ENCODE measurements at regions not wholly inside any gene's neighbourhood (a gene's known extent, or its start where the extent isn't known, plus 50 kb on each side); places are given as distances from the start of the nearest gene placed in this dataset.
"Not testable (repeated sequence)": the region's sequence is repeated elsewhere in the genome, so short reads cannot be mapped to it uniquely, and the experiment has no call there.

DNA sequence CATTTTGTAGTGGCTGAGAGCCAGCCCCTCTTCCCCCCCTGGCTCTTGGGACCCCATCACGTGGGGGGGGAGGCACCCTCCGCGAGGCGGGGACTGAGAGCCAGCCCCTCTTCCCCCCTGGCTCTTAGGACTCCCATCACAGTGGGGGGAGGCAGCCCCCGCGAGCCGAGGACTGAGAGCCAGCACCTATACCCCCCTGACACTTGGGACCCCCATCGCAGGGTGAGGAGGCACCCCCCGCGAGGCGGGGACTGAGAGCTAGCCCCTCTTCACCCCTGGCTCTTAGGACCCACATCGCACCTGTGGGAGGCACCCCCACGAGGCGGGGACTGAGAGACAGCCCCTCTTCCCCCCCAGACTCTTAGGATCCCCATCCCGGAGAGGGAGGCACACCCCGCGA lies 2426.5 kb upstream of the PCDH20 start:
- Histone ChIP-seq H3K4me2 (ENCODE audit: low read length) (no peak overlapping the region), H3K27ac (ENCODE audit: low read length) (no peak overlapping the region), H4K20me1 (ENCODE audit: insufficient read depth, low read length) (no peaks in the 10 kb centered on the region), H3K9ac (ENCODE audit: low read length) (no peak overlapping the region), H3K36me3 (replicated peaks; ENCODE audit: low read depth, low read length) (no peaks in the 10 kb centered on the region), H3K4me1 (ENCODE audit: low read length) (no peaks in the 10 kb centered on the region), H3K79me2 (ENCODE audit: low read length) (no peaks in the 10 kb centered on the region), H3K4me3 (ENCODE audit: low read length) (no peak overlapping the region), H2AFZ (ENCODE audit: low read depth, low read length) (no peak overlapping the region), H3K27me3 (ENCODE audit: low read depth, low read length) (no peaks in the 10 kb centered on the region), H3K9me3 (ENCODE audit: insufficient read depth, low read length) (0 out of 2 replicates have a peak, but pooled peaks cover 3% of the 10 kb centered on the region)
- TF ChIP-seq, protein P1, sequence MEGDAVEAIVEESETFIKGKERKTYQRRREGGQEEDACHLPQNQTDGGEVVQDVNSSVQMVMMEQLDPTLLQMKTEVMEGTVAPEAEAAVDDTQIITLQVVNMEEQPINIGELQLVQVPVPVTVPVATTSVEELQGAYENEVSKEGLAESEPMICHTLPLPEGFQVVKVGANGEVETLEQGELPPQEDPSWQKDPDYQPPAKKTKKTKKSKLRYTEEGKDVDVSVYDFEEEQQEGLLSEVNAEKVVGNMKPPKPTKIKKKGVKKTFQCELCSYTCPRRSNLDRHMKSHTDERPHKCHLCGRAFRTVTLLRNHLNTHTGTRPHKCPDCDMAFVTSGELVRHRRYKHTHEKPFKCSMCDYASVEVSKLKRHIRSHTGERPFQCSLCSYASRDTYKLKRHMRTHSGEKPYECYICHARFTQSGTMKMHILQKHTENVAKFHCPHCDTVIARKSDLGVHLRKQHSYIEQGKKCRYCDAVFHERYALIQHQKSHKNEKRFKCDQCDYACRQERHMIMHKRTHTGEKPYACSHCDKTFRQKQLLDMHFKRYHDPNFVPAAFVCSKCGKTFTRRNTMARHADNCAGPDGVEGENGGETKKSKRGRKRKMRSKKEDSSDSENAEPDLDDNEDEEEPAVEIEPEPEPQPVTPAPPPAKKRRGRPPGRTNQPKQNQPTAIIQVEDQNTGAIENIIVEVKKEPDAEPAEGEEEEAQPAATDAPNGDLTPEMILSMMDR (IDR thresholded peaks at IDR 0.05; ENCODE audit: low read depth, low read length): no peak
- TF ChIP-seq EZH2phosphoT487 (IDR thresholded peaks at IDR 0.05; ENCODE audit: low read depth): no peak

DNA sequence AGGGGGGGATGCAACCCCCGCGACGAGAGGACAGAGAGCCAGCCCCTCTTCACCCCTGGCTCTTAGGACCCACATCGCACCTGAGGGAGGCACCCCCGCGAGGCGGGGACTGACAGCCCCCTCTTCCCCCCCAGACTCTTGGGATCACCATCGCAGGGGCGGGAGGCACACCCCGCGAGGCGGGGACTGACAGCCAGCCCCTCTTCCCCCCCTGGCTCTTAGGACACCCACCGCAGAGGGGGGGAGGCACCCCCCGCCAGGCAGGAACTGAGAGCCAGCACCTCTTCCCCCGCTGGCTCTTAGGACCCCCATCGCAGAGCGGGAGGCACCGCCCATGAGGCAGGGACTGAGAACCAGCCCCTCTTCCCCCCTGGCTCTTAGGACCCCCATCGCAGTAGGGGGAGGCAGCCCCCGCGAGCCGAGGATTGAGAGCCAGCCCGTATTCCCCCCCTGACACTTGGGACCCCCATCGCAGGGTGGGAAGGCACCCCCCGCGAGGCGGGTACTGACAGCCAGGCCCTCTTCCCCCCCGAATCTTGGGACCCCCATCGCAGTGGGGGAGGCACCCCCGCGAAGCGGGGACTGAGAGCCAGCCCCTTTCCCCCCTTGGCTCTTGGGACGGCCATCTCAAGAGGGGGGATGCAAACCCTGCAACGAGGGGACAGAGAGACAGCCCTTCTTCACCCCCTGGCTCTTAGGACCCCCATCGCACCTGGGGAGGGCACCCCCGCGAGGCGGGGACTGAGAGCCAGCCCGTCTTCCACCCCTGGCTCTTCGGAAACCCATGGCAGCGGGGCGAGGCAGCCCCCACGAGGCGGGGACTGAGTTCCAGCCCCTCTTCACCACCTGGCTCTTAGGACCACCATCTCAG lies 2425.1 kb upstream of the PCDH20 start:
- H3K4me2 ChIP-seq (ENCODE audit: low read length): no peak overlapping the region
- no peak overlapping the region for H2AFZ ChIP-seq (ENCODE audit: low read depth, low read length)
- no peaks in the 10 kb centered on the region for H3K27me3 ChIP-seq (ENCODE audit: low read depth, low read length)

DNA sequence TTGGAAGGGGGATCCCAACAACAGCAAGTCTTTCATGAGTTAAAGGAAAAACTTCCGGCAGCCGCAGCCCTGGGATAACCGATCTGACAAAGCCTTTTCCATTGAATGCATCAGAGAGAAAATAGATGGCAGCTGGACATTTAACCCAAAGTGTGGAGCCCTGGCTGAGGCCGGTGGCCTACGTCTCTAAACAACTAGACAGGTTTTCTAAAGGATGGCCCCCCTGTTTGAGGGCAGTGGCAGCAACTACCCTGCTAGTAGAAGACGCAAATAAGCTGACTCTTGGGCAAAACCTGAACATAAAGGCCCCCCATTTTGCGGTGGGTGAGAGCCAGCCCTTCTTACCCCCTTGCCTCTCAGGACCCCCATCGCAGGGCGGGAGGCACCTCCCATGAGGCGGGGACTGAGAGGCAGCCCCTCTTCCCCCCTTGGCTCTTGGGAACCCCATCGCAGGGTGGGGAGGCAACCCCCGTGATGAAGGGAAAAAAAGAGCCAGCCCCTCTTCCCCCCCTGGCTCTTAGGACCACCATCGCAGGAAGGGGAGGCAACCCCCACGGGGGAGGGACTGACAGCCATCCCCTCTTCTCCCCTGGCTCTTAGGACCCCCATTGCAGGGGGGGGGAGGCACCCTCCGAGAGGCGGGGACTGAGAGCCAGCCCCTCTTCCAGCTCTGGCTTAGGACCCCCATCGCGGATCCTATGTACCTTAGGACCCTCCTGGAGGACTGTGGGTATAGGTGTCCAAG lies 2422.9 kb upstream of the PCDH20 start:
- Histone ChIP-seq H3K4me1 (ENCODE audit: low read length) (no peaks in the 10 kb centered on the region), H3K27ac (ENCODE audit: low read length) (no peak overlapping the region), H3K36me3 (replicated peaks; ENCODE audit: low read depth, low read length) (no peaks in the 10 kb centered on the region), H3K4me3 (ENCODE audit: low read length) (no peak overlapping the region), H3K9ac (ENCODE audit: low read length) (no peak overlapping the region), H2AFZ (ENCODE audit: low read depth, low read length) (no peak overlapping the region), H4K20me1 (ENCODE audit: insufficient read depth, low read length) (no peaks in the 10 kb centered on the region), H3K27me3 (ENCODE audit: low read depth, low read length) (no peaks in the 10 kb centered on the region), H3K9me3 (ENCODE audit: insufficient read depth, low read length) (0 out of 2 replicates have a peak, but pooled peaks cover 3% of the 10 kb centered on the region), H3K79me2 (ENCODE audit: low read length) (no peaks in the 10 kb centered on the region), H3K4me2 (ENCODE audit: low read length) (no peak overlapping the region)
- no peak for TF ChIP-seq EZH2phosphoT487 (IDR thresholded peaks at IDR 0.05; ENCODE audit: low read depth)
- TF ChIP-seq, protein P1 (IDR thresholded peaks at IDR 0.05; ENCODE audit: low read depth, low read length): no peak

More for the DNA sequence above, 2425.1 kb upstream of the PCDH20 start:
- H3K9ac ChIP-seq (ENCODE audit: low read length): no peak overlapping the region
- H3K79me2 ChIP-seq (ENCODE audit: low read length): no peaks in the 10 kb centered on the region
- no peaks in the 10 kb centered on the region for H4K20me1 ChIP-seq (ENCODE audit: insufficient read depth, low read length)
- H3K9me3 ChIP-seq (ENCODE audit: insufficient read depth, low read length): 0 out of 2 replicates have a peak, but pooled peaks cover 3% of the 10 kb centered on the region
- H3K4me1 ChIP-seq (ENCODE audit: low read length): no peaks in the 10 kb centered on the region
- H3K4me3 ChIP-seq (ENCODE audit: low read length): no peak overlapping the region
- H3K36me3 ChIP-seq (replicated peaks; ENCODE audit: low read depth, low read length): no peaks in the 10 kb centered on the region
- no peak for TF ChIP-seq EZH2phosphoT487 (IDR thresholded peaks at IDR 0.05; ENCODE audit: low read depth)
- TF ChIP-seq, protein P1 (IDR thresholded peaks at IDR 0.05; ENCODE audit: low read depth, low read length): no peak
- no peak overlapping the region for H3K27ac ChIP-seq (ENCODE audit: low read length)

DNA sequence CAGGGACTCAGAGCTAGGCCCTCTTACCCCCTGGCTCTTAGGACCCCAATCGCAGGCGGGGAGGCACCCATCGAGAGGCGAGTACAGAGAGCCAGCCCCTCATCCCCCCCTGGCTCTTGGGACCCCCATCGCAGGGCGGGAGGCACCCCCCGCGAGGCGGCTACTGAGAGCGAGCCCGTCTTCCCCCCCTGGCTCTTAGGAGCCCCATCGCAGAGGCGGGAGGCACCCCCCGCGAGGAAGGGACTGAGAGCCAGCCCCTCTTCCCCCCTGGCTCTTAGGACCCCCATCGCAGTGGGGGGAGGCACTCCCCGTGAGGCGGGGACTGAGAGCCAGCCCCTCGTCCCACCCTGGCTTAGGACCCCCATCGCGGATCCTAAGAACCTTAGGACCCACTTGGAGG lies 2422.1 kb upstream of the PCDH20 start:
- H3K27me3 ChIP-seq (ENCODE audit: low read depth, low read length); H3K27ac ChIP-seq (ENCODE audit: low read length); H3K4me2 ChIP-seq (ENCODE audit: low read length): not testable (repeated sequence)

DNA sequence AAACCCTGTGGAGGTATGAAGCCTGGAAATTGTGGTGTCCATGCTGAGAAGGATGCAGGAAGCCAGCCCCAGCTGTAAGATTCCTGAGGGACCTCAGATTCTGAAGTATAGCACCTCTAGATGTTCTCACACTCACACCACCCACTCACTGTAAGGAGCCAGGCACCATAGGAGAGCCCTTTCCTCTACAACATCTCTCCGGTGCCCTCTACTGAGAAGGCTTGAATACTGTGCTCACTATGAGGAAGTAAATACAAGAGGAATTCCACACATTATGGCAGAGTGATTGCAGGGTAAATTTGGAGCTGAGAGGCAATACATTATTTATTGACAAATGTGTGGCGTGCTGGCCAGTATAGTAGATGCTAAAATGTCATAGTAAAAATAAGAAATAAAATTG lies 2414.0 kb upstream of the PCDH20 start:
- H3K4me2 ChIP-seq (ENCODE audit: low read length); H3K79me2 ChIP-seq (ENCODE audit: low read length); H2AFZ ChIP-seq (ENCODE audit: low read depth, low read length); H3K4me3 ChIP-seq (ENCODE audit: low read length); H3K9me3 ChIP-seq (ENCODE audit: insufficient read depth, low read length); H3K36me3 ChIP-seq (replicated peaks; ENCODE audit: low read depth, low read length); H3K4me1 ChIP-seq (ENCODE audit: low read length); H3K27me3 ChIP-seq (ENCODE audit: low read depth, low read length); H3K27ac ChIP-seq (ENCODE audit: low read length); H3K9ac ChIP-seq (ENCODE audit: low read length); H4K20me1 ChIP-seq (ENCODE audit: insufficient read depth, low read length): not testable (repeated sequence)

More for the DNA sequence above, 2422.1 kb upstream of the PCDH20 start:
- not testable (repeated sequence) for H3K79me2 ChIP-seq (ENCODE audit: low read length); H4K20me1 ChIP-seq (ENCODE audit: insufficient read depth, low read length); H3K9me3 ChIP-seq (ENCODE audit: insufficient read depth, low read length); H2AFZ ChIP-seq (ENCODE audit: low read depth, low read length); H3K9ac ChIP-seq (ENCODE audit: low read length); H3K4me1 ChIP-seq (ENCODE audit: low read length); H3K4me3 ChIP-seq (ENCODE audit: low read length); H3K36me3 ChIP-seq (replicated peaks; ENCODE audit: low read depth, low read length)

DNA sequence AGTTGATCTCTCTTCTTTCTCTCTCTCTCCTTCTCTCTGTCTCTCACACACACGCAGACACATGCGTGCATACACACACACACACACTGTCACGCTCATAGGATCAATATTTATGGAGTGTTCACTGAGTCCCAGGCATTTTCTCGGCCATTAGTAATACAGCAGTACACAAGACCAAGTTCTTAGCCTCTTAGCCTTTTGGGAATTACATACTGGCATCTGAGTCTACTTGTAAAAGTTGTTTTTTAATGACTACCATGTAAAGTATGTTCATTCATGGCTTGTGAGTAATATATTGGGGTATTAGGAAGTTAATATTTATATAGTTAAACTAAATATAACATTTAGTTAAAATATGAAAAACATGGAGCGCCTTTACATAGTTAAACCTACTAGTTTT lies 2406.1 kb upstream of the PCDH20 start:
- not testable (repeated sequence) for H3K4me1 ChIP-seq (ENCODE audit: low read length); H3K27me3 ChIP-seq (ENCODE audit: low read depth, low read length); H3K79me2 ChIP-seq (ENCODE audit: low read length); H2AFZ ChIP-seq (ENCODE audit: low read depth, low read length); H3K9ac ChIP-seq (ENCODE audit: low read length); H3K27ac ChIP-seq (ENCODE audit: low read length); H3K4me3 ChIP-seq (ENCODE audit: low read length); H4K20me1 ChIP-seq (ENCODE audit: insufficient read depth, low read length); H3K36me3 ChIP-seq (replicated peaks; ENCODE audit: low read depth, low read length); H3K9me3 ChIP-seq (ENCODE audit: insufficient read depth, low read length); H3K4me2 ChIP-seq (ENCODE audit: low read length)
